ENCODE measurements at regions not wholly inside any gene's neighbourhood (a gene's known extent, or its start where the extent isn't known, plus 50 kb on each side); places are given as distances from the start of the nearest gene placed in this dataset.

DNA sequence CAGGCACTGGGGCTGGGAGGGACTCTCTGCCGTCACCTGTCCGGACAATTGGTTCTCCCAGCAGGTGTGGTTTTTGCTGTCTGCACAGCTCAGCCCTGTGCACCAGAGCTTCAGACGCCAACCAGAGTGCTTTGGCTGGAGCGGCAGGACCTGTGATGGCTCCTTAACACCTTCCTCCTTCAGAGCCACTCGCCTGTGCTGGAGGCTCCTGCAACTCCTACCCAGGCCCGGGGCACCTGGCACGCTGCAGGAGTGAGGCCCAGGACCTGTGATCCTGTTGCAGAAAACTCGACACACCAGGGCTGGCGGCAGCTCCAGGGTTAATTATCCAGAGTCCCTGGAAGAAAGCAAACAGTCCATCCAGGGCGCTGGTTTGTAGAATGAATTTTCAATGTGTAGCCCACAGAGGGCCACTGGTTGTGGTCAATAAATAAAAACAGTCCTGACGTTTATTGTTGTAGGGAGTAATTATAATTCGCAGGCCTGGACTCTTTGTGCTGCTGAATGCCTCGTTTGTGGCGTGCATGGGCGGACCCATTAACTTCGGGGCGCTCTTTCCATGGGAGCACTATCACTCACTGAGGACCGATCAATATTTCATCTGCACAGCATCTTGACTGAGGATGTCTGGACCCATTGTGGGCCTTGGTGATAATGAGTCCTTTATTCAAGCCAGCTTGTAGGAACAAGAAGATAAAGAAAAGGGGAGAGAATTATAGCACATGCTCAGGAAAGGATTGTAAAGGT, 339.7 kb upstream of the IRX4 start:
- Histone ChIP-seq H3K27ac (no peak overlapping the region), H3K27me3 (peaks cover 0 to 4% of the 10 kb centered on the region in 2 donors), H3K9me3 (no peaks in the 10 kb centered on the region), H3K4me1 (no peaks in the 10 kb centered on the region), H3K4me3 (no peak overlapping the region), H3K36me3 (replicated peaks in 1 of 2; ENCODE audit: insufficient read depth in 1 of 2, low read depth in 2 of 2) (no peaks in the 10 kb centered on the region)
- 60 to 71% methylated on average over 17 to 18 of the region's 18 CpGs for WGBS, 2 donors
- TF ChIP-seq POLR2A (IDR thresholded peaks at IDR 0.05), result no peak
- TF ChIP-seq, protein P1, sequence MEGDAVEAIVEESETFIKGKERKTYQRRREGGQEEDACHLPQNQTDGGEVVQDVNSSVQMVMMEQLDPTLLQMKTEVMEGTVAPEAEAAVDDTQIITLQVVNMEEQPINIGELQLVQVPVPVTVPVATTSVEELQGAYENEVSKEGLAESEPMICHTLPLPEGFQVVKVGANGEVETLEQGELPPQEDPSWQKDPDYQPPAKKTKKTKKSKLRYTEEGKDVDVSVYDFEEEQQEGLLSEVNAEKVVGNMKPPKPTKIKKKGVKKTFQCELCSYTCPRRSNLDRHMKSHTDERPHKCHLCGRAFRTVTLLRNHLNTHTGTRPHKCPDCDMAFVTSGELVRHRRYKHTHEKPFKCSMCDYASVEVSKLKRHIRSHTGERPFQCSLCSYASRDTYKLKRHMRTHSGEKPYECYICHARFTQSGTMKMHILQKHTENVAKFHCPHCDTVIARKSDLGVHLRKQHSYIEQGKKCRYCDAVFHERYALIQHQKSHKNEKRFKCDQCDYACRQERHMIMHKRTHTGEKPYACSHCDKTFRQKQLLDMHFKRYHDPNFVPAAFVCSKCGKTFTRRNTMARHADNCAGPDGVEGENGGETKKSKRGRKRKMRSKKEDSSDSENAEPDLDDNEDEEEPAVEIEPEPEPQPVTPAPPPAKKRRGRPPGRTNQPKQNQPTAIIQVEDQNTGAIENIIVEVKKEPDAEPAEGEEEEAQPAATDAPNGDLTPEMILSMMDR (IDR thresholded peaks at IDR 0.05), result no peak
- no peak for ATAC-seq
- DNase-seq, result no peak
- intact Hi-C loops (cut with DNase I), result no loop called here

DNA sequence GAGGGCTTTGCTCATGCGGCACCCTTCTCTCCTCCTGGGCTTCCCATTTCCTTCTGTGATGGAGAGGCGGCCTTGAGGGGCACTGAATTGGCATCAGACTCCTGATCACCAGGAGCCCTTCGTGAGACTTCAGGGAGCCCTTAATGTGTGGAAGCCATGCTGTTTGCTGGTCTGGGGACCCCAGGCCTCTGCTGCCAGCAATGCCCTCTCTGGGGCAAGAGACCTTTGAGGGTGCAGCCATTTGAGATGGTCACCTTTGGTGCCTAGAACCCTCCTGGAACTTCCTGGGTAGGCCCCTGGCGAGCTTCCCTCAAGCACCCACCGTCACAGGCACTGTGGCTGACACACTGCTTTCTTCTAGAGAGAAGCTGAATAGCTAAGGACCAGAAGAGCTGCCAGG, 338.7 kb upstream of the IRX4 start:
- no peaks in the 10 kb centered on the region for H3K36me3 ChIP-seq (replicated peaks in 1 of 2; ENCODE audit: insufficient read depth in 1 of 2, low read depth in 2 of 2)
- no peak for TF ChIP-seq POLR2A (IDR thresholded peaks at IDR 0.05)
- TF ChIP-seq, protein P1 (IDR thresholded peaks at IDR 0.05), result no peak
- H3K27me3 ChIP-seq, result peaks cover 0 to 4% of the 10 kb centered on the region in 2 donors
- H3K4me1 ChIP-seq, result no peaks in the 10 kb centered on the region
- no peak for ATAC-seq
- DNase-seq, result no peak
- WGBS, 2 donors, result 58% methylated on average over 5 of the region's 5 CpGs; no CpG with 5 or more reads in 1 of the 2 donors
- no peaks in the 10 kb centered on the region for H3K9me3 ChIP-seq
- intact Hi-C loops (cut with DNase I), result no loop called here
- no peak overlapping the region for H3K4me3 ChIP-seq
- no peak overlapping the region for H3K27ac ChIP-seq

DNA sequence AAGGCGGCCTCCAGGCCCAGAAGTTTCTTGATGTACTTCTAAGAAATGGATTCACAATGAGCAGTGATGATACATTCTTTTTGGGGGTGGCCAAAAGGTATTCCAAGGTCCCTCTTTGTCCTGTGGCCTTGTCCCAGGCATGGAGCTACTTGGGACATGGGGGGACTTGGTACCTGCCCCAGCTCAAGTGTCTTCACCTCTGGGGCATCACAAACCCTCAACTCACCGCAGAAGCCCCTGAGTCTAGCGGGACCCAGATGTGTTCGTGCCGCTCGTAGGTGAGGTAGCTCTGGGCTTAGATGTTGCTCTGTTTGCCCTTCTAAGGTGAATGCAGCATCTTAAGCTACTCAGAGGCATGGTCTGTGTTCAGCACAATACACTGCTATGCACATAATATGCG, 338.0 kb upstream of the IRX4 start:
- no peak for TF ChIP-seq POLR2A (IDR thresholded peaks at IDR 0.05)
- TF ChIP-seq, protein P1 (IDR thresholded peaks at IDR 0.05), result no peak
- 83 to 88% methylated on average over 7 of the region's 7 CpGs for WGBS, 2 donors

DNA sequence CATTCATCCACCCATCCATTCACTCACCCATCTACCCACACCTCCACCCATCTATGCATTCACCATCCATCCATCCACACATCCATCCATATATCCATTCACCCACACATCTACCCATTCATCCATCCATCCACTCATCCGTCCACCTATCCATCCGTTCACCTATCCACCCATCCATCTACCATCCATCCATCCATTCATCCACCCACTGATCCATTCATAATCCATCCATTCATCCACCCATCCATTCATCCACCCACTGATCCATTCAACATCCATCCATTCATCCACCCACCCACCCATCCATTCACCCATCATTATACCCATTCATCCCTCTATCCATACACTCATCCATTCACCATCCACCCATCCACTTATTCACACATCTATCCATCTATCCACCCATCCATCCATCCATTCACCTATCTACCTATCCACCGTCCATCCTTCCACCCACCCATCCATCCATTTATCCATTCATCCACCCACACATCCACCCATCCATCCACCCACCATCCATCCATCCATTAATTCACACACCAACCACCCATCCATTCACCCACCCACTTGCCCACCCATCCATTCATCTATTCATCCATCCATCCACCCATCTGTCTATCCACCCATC, 336.5 kb upstream of the IRX4 start:
- Histone ChIP-seq H3K27ac (no peak overlapping the region), H3K27me3 (peaks cover 0 to 4% of the 10 kb centered on the region in 2 donors), H3K9me3 (no peaks in the 10 kb centered on the region), H3K4me1 (no peaks in the 10 kb centered on the region), H3K4me3 (no peak overlapping the region), H3K36me3 (replicated peaks in 1 of 2; ENCODE audit: insufficient read depth in 1 of 2, low read depth in 2 of 2) (no peaks in the 10 kb centered on the region)
- TF ChIP-seq, protein P1 (IDR thresholded peaks at IDR 0.05), result no peak
- no peak for TF ChIP-seq POLR2A (IDR thresholded peaks at IDR 0.05)
- WGBS, 2 donors, result 53 to 71% methylated on average over 3 of the region's 3 CpGs
- ATAC-seq (no peak), DNase-seq (no peak)
- intact Hi-C loops (cut with DNase I), result no loop called here

More for the DNA sequence above, 338.0 kb upstream of the IRX4 start:
- H3K9me3 ChIP-seq, result no peaks in the 10 kb centered on the region
- H3K27me3 ChIP-seq, result peaks cover 0 to 4% of the 10 kb centered on the region in 2 donors
- intact Hi-C loops (cut with DNase I), result no loop called here
- no peak overlapping the region for H3K4me3 ChIP-seq
- H3K4me1 ChIP-seq, result no peaks in the 10 kb centered on the region
- no peaks in the 10 kb centered on the region for H3K36me3 ChIP-seq (replicated peaks in 1 of 2; ENCODE audit: insufficient read depth in 1 of 2, low read depth in 2 of 2)
- H3K27ac ChIP-seq, result no peak overlapping the region
- no peak for ATAC-seq
- no peak for DNase-seq

All from body of pancreas (tissue), 4 donors.